Type B pancreatic cell (in vitro differentiated cells): ENCODE measurements at regions not wholly inside any gene's neighbourhood (a gene's known extent, or its start where the extent isn't known, plus 50 kb on each side); places are given as distances from the start of the nearest gene placed in this dataset.

Source experiments
- DNase-seq: peaks from one replicate; pipeline ENCODE4 v3.0.0; 2021; ENCODE audit warnings: mixed read lengths; ENCODE audit not compliant: unreplicated experiment; ENCODE audit errors: extremely low spot score
- H3K27ac Mint-ChIP-seq: 2 replicates; pipeline ENCODE4 v1.8.0; 2021; ENCODE audit warnings: mild to moderate bottlenecking, mixed read lengths
- H3K27me3 Mint-ChIP-seq: 2 replicates; pipeline ENCODE4 v1.8.0; 2021; ENCODE audit warnings: mixed read lengths
- H3K36me3 Mint-ChIP-seq: 2 replicates; pipeline ENCODE4 v1.8.0; 2021; ENCODE audit warnings: mixed read lengths
- H3K4me1 Mint-ChIP-seq: one replicate; pipeline ENCODE4 v1.8.0; 2021; ENCODE audit warnings: mixed read lengths; ENCODE audit not compliant: unreplicated experiment
- H3K4me3 Mint-ChIP-seq: 2 replicates; pipeline ENCODE4 v1.8.0; 2021; ENCODE audit warnings: mild to moderate bottlenecking, mixed read lengths
- H3K9me3 Mint-ChIP-seq: 2 replicates; pipeline ENCODE4 v1.8.0; 2021; ENCODE audit warnings: mixed read lengths
- TF ChIP-seq, protein P1 (sequence below): fragments of 200-600 bp; sonication (generic); conservative IDR thresholded peaks from 2 replicates; pipeline ENCODE4 v1.5.0; 2021; ENCODE audit warnings: antibody characterized with exemption, mild to moderate bottlenecking

DNA sequence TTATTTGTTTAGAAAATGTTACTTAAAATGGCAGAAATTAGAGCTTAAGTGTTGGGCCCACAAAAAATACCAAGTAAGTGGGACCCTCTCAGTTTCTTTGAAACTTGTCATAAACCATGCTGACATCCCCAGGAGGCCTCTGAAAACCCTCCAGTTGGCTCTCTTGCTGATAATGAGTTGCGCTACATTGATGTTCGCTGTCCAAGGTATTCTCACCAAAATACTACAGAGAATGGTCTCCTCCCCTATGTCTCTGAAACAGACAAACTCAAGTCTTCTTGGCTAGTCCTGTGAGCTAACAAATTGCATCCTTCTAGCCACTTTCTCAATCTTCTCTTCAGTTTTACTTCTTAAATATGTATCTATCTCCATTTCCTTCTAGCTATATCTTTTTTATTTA, 669.4 kb downstream of the IRS1 start:
- no peaks in the 10 kb centered on the region for H3K27me3 Mint-ChIP-seq
- H3K36me3 Mint-ChIP-seq = no peaks in the 10 kb centered on the region
- H3K4me1 Mint-ChIP-seq = peaks cover 12% of the 10 kb centered on the region
- no peaks in the 10 kb centered on the region for H3K9me3 Mint-ChIP-seq
- H3K27ac Mint-ChIP-seq = no peak overlapping the region
- H3K4me3 Mint-ChIP-seq = no peak overlapping the region
- TF ChIP-seq, protein P1, sequence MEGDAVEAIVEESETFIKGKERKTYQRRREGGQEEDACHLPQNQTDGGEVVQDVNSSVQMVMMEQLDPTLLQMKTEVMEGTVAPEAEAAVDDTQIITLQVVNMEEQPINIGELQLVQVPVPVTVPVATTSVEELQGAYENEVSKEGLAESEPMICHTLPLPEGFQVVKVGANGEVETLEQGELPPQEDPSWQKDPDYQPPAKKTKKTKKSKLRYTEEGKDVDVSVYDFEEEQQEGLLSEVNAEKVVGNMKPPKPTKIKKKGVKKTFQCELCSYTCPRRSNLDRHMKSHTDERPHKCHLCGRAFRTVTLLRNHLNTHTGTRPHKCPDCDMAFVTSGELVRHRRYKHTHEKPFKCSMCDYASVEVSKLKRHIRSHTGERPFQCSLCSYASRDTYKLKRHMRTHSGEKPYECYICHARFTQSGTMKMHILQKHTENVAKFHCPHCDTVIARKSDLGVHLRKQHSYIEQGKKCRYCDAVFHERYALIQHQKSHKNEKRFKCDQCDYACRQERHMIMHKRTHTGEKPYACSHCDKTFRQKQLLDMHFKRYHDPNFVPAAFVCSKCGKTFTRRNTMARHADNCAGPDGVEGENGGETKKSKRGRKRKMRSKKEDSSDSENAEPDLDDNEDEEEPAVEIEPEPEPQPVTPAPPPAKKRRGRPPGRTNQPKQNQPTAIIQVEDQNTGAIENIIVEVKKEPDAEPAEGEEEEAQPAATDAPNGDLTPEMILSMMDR = no peak
- DNase-seq = no peak

DNA sequence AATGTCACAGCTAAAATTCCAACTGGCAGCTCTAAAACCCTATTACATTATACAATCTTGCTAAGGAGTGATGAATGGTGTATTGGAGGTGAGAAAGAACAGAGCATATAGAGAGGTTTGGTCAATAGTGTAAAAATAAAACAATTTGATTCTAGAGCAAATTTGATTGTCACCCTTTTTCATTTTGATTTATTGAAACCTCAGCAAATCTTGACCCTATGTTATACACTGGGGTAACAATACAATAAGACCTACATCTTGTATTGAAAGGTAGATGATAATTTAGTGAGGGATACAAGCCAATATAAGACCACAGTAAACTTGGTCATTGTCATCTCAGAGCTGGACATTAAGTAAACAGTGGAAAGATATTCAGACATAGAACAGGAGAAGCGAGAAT, 671.9 kb downstream of the IRS1 start:
- peaks cover 25% of the 10 kb centered on the region for H3K4me1 Mint-ChIP-seq
- no peaks in the 10 kb centered on the region for H3K9me3 Mint-ChIP-seq
- H3K36me3 Mint-ChIP-seq = no peaks in the 10 kb centered on the region
- DNase-seq = no peak
- H3K4me3 Mint-ChIP-seq = no peak overlapping the region
- H3K27me3 Mint-ChIP-seq = no peaks in the 10 kb centered on the region
- no peak overlapping the region for H3K27ac Mint-ChIP-seq
- TF ChIP-seq, protein P1 = no peak

DNA sequence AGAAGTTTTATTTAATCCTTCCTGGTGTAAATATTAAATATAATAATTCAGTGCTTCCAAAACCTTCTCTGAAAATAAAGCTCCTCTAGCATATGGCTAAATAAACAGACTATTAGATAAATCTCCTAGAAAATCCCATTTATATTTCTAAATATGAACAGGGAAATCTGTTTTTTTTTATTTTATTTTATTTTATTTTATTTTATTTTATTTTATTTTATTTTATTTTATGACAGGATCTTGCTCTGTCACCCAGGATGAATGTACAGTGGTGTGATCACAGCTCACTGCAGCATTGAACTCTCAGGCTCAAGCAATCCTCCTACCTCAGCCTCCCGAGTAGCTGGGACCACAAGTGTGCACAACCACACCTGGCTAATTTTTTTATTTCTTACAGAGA, 673.5 kb downstream of the IRS1 start:
- H3K9me3 Mint-ChIP-seq = no peaks in the 10 kb centered on the region
- peaks cover 29% of the 10 kb centered on the region for H3K4me1 Mint-ChIP-seq
- no peak for DNase-seq
- no peak overlapping the region for H3K27ac Mint-ChIP-seq
- TF ChIP-seq, protein P1 = no peak
- H3K4me3 Mint-ChIP-seq = no peak overlapping the region
- H3K27me3 Mint-ChIP-seq = no peaks in the 10 kb centered on the region
- no peaks in the 10 kb centered on the region for H3K36me3 Mint-ChIP-seq

DNA sequence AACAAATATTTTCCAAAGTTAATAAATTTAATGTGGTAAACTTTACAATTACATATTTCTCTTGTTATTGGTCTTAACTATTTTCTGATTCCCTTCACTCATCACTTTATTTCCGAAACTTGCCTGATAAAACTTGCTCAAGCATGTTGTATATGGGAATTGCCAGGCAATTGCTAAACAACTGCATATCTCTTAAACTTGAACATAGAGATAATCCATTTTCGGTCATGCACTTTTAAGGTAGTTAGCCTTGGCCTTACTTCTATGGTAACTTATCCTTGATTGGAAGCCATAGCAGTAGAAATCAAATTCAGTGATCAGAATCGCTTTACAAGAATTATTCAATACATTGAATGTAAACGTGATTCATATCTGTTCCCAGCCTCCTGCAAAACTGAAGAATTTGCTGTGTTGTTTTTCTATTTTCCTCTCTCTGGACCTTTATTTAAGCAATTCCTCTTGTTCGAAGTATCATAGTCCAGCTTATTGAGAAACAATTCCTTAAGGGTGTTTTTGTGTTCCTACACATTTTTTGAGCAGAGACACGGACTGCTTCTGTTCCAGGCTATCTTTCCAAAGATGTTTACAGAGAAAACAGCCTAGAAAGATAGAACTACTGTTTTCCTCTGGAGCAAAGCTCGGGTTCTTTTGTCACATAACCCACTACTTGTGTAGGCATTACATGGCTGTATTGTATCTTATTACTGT, 674.3 kb downstream of the IRS1 start:
- H3K27me3 Mint-ChIP-seq = no peaks in the 10 kb centered on the region
- peaks cover 31% of the 10 kb centered on the region for H3K4me1 Mint-ChIP-seq
- no peaks in the 10 kb centered on the region for H3K36me3 Mint-ChIP-seq
- TF ChIP-seq, protein P1 = no peak
- H3K9me3 Mint-ChIP-seq = no peaks in the 10 kb centered on the region
- no peak for DNase-seq
- H3K4me3 Mint-ChIP-seq = no peak overlapping the region
- H3K27ac Mint-ChIP-seq = no peak overlapping the region

DNA sequence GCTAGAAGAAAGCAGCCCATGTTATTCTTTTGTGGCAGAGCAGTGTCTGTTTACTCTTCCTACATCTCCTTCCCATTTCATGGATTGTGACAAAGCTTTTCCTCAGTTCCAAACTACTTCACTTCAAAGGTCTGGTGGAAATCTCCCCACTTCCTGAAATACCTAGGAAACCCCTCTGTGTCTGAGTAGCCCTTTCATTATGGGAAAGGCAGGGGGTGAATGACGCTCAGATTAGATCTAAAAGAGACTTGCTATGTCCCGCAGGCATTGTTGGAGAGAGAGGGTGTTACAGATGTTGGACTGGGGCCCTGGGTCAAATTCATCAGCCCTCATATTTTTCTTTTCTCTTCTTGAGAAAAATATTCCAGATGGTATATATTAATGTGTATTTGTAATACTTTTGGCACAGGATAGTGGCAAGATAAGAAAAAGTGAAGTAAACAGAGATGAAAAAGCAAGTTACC, 675.0 kb downstream of the IRS1 start:
- DNase-seq = no peak
- no peak overlapping the region for H3K27ac Mint-ChIP-seq
- H3K36me3 Mint-ChIP-seq = no peaks in the 10 kb centered on the region
- no peaks in the 10 kb centered on the region for H3K9me3 Mint-ChIP-seq
- peak overlapping the region; percentile 25 for H3K4me3 Mint-ChIP-seq
- H3K27me3 Mint-ChIP-seq = no peaks in the 10 kb centered on the region
- TF ChIP-seq, protein P1 = no peak
- H3K4me1 Mint-ChIP-seq = peaks cover 31% of the 10 kb centered on the region
